GM12878 (cell line): ENCODE measurements at regions not wholly inside any gene's neighbourhood (a gene's known extent, or its start where the extent isn't known, plus 50 kb on each side); places are given as distances from the start of the nearest gene placed in this dataset.

ENCODE experiments used
- ATAC-seq: fragments of 200-7000 bp; cut with Tn5 transposase; 3 replicates; pipeline ENCODE4 v1.9.1; 2020; ENCODE audit warnings: mild to moderate bottlenecking, moderate library complexity
- BruUV-seq: library from RNA; stranded (reverse); fragments of 400-500 nt; replicated peaks from 2 replicates; lab custom pipeline; 2021; lab: Mats Ljungman, UMichigan
- CTCF ChIA-PET: fragments of 300-600 bp; sonication (Branson Sonifier 250); formaldehyde crosslinking; extraction: SDS; loops from one replicate; lab custom pipeline; 2021; ENCODE audit warnings: inconsistent platforms; lab: Yijun Ruan, JAX
- POLR2A ChIA-PET: fragments of 350-600 bp; formaldehyde crosslinking; extraction: SDS; loops from one replicate; lab custom pipeline; 2021; ENCODE audit warnings: inconsistent platforms; lab: Charles Lee
- RAD21 ChIA-PET: fragments of 300-600 bp; sonication (Branson Sonifier 250); formaldehyde crosslinking; loops from one replicate; lab custom pipeline; 2023; ENCODE audit warnings: antibody characterized with exemption; ENCODE audit not compliant: unreplicated experiment; lab: Charles Lee
- SMC1A ChIA-PET: fragments of 300-600 bp; sonication (Branson Sonifier 250); formaldehyde crosslinking; loops from one replicate; lab custom pipeline; 2023; ENCODE audit not compliant: unreplicated experiment, uncharacterized antibody; lab: Charles Lee
- DNase-seq: peaks from one replicate; pipeline ENCODE4 v3.0.0-alpha.2; 2011; ENCODE audit warnings: low read depth, low spot score
- FAIRE-seq: peaks from 3 replicates; lab custom pipeline; 2011; peaks lifted over from hg19 to GRCh38; lab: Jason Lieb, UNC
- H2AFZ ChIP-seq: 2 replicates; pipeline ENCODE4 v1.6.0; 2011; ENCODE audit warnings: low read depth, low read length, control low read depth; ENCODE audit not compliant: control insufficient read depth
- H3K27ac ChIP-seq: 2 replicates; pipeline ENCODE4 v1.5.1; 2011; ENCODE audit warnings: control low read depth; ENCODE audit not compliant: control insufficient read depth, insufficient read depth
- H3K27me3 ChIP-seq, 2 experiments: replicated peaks in 1 of 2; 2 replicates each; pipeline versions ENCODE4 v1.6.0 to v1.6.1; 2011; ENCODE audit warnings: low read length in 1 of 2; ENCODE audit not compliant: control insufficient read depth in 2 of 2, insufficient read depth in 2 of 2
- H3K36me3 ChIP-seq, 2 experiments: 2 replicates each; pipeline ENCODE4 v1.5.1; 2011; ENCODE audit warnings: low read length in 1 of 2; ENCODE audit not compliant: control insufficient read depth in 2 of 2, insufficient read depth in 2 of 2
- H3K4me1 ChIP-seq: 2 replicates; pipeline ENCODE4 v1.6.1; 2011; ENCODE audit warnings: mild to moderate bottlenecking, low read length, moderate library complexity, mixed read lengths; ENCODE audit not compliant: control insufficient read depth, insufficient read depth
- H3K4me2 ChIP-seq: 2 replicates; pipeline ENCODE4 v1.6.0; 2011; ENCODE audit warnings: control low read depth; ENCODE audit not compliant: control insufficient read depth, insufficient read depth
- H3K4me3 ChIP-seq: fragments of 200-600 bp; sonication (generic); 2 replicates; pipeline ENCODE4 v1.5.1; 2016
- H3K79me2 ChIP-seq: 2 replicates; pipeline ENCODE4 v1.6.0; 2011; ENCODE audit warnings: low read length; ENCODE audit not compliant: control insufficient read depth, insufficient read depth
- H3K9ac ChIP-seq: 2 replicates; pipeline ENCODE4 v1.8.0; 2011; ENCODE audit warnings: low read length, control low read depth, mixed read lengths; ENCODE audit not compliant: control insufficient read depth, insufficient read depth
- H3K9me3 ChIP-seq: replicated peaks from 3 replicates; pipeline ENCODE4 v1.5.1; 2011; ENCODE audit warnings: mild to moderate bottlenecking, low read length; ENCODE audit not compliant: control insufficient read depth, insufficient read depth
- H4K20me1 ChIP-seq: 2 replicates; pipeline ENCODE4 v1.6.0; 2011; ENCODE audit not compliant: control insufficient read depth, insufficient read depth
- SIX5 ChIP-seq: IDR thresholded peaks from 2 replicates; pipeline ENCODE4 v1.6.1; 2011; ENCODE audit warnings: mild to moderate bottlenecking, low read depth, low read length, moderate library complexity; ENCODE audit not compliant: severe bottlenecking
- SUZ12 ChIP-seq: fragments of 200-600 bp; sonication (generic); IDR thresholded peaks from one replicate; pipeline ENCODE4 v1.6.1; 2018; ENCODE audit warnings: antibody characterized with exemption, mild to moderate bottlenecking; ENCODE audit not compliant: unreplicated experiment
- WGBS: methylation state at CpG from one replicate; pipeline ENCODE4 v1.1.6; 2016; ENCODE audit warnings: low lambda C conversion rate; ENCODE audit not compliant: insufficient replicate concordance, insufficient coverage; ENCODE audit errors: missing lambda C conversion rate; 5-methylcytosine and 5-hydroxymethylcytosine counted together
- in situ Hi-C: fragments of 300-500 bp; cut with MboI; formaldehyde crosslinking; loops from 9 replicates; pipeline ENCODE4 v1.14.3; 2018; ENCODE audit warnings: mixed read lengths
- intact Hi-C: fragments of 100-400 bp; cut with micrococcal nuclease; formaldehyde crosslinking; loops from one replicate; pipeline ENCODE4 v1.14.2; 2022; ENCODE audit not compliant: unreplicated experiment
- TF ChIP-seq, protein P1 (sequence below): fragments of 450-650 bp; IDR thresholded peaks from 2 replicates; pipeline ENCODE4 v1.6.1; 2017; ENCODE audit warnings: mild to moderate bottlenecking
- TF ChIP-seq, protein P2 (sequence below): fragments of 450-650 bp; formaldehyde crosslinking; IDR thresholded peaks from 2 replicates; pipeline ENCODE4 v1.4.0; 2022; ENCODE audit warnings: mild to moderate bottlenecking, moderate library complexity

DNA sequence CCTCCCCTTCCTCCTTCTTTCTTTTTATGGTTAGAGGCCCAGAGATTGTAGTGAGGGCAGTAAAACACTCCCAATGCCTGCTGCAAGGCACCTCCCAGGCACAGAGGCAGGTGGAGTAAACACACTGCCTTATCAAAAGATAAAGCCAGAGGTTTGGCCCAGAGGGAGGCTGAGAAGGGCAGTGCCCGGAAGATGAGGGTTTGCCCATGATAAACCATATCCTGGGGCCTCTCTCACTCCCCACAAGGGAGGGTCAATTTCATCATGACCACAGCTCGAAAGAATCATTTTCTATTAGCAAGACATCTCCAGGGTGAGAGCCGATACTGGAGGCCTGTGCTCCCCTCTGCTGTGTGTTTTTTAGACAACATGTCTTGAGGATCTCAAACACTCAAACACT is 98.5 kb upstream of the FAM9C start:
- 59% methylated on average over 3 of the region's 3 CpGs for WGBS
- intact Hi-C loops: no loop called here
- POLR2A ChIA-PET: no interaction called here
- H4K20me1 ChIP-seq: no peaks in the 10 kb centered on the region
- no TSS peak for BruUV-seq
- in situ Hi-C loops: no loop called here
- H3K4me1 ChIP-seq: no peaks in the 10 kb centered on the region
- H3K9me3 ChIP-seq: peaks cover 12% of the 10 kb centered on the region
- H3K36me3 ChIP-seq: no peaks in the 10 kb centered on the region
- DNase-seq (no peak), FAIRE-seq (no peak), ATAC-seq (no peak)
- TF ChIP-seq, protein P1, sequence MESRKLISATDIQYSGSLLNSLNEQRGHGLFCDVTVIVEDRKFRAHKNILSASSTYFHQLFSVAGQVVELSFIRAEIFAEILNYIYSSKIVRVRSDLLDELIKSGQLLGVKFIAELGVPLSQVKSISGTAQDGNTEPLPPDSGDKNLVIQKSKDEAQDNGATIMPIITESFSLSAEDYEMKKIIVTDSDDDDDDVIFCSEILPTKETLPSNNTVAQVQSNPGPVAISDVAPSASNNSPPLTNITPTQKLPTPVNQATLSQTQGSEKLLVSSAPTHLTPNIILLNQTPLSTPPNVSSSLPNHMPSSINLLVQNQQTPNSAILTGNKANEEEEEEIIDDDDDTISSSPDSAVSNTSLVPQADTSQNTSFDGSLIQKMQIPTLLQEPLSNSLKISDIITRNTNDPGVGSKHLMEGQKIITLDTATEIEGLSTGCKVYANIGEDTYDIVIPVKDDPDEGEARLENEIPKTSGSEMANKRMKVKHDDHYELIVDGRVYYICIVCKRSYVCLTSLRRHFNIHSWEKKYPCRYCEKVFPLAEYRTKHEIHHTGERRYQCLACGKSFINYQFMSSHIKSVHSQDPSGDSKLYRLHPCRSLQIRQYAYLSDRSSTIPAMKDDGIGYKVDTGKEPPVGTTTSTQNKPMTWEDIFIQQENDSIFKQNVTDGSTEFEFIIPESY: no peak
- TF ChIP-seq, protein P2, sequence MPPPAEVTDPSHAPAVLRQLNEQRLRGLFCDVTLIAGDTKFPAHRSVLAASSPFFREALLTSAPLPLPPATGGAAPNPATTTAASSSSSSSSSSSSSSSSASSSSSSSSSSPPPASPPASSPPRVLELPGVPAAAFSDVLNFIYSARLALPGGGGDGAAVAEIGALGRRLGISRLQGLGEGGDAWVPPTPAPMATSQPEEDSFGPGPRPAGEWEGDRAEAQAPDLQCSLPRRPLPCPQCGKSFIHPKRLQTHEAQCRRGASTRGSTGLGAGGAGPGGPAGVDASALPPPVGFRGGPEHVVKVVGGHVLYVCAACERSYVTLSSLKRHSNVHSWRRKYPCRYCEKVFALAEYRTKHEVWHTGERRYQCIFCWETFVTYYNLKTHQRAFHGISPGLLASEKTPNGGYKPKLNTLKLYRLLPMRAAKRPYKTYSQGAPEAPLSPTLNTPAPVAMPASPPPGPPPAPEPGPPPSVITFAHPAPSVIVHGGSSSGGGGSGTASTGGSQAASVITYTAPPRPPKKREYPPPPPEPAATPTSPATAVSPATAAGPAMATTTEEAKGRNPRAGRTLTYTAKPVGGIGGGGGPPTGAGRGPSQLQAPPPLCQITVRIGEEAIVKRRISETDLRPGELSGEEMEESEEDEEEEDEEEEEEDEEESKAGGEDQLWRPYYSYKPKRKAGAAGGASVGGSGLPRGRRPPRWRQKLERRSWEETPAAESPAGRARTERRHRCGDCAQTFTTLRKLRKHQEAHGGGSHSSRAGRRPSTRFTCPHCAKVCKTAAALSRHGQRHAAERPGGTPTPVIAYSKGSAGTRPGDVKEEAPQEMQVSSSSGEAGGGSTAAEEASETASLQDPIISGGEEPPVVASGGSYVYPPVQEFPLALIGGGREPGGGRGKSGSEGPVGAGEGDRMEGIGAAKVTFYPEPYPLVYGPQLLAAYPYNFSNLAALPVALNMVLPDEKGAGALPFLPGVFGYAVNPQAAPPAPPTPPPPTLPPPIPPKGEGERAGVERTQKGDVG (CRISPR knock-in tag): no peak
- TF ChIP-seq SIX5: no peak
- TF ChIP-seq SUZ12: no peak
- H3K9ac ChIP-seq: no peak overlapping the region
- CTCF ChIA-PET: no interaction called here
- H3K4me2 ChIP-seq: no peak overlapping the region
- no peaks in the 10 kb centered on the region for H3K79me2 ChIP-seq
- no peak overlapping the region for H2AFZ ChIP-seq
- H3K27me3 ChIP-seq: no peaks in the 10 kb centered on the region
- H3K27ac ChIP-seq: no peak overlapping the region
- RAD21 ChIA-PET: no interaction called here
- no peak overlapping the region for H3K4me3 ChIP-seq
- SMC1A ChIA-PET: no interaction called here
